ENCODE measurements at regions not wholly inside any gene's neighbourhood (a gene's known extent, or its start where the extent isn't known, plus 50 kb on each side); places are given as distances from the start of the nearest gene placed in this dataset.

GRCh38 chr15:38070778-38071177 is 136.3 kb downstream of the TMCO5A start:
- Histone ChIP-seq H3K9me3 (ENCODE audit: control insufficient read depth in 2 of 3, insufficient read depth in 1 of 3, low read length in 3 of 3) (no peaks in the 10 kb centered on the region), H3K36me3 (ENCODE audit: control insufficient read depth in 2 of 3, insufficient read depth in 3 of 3, low read length in 3 of 3) (no peaks in the 10 kb centered on the region), H3K4me3 (ENCODE audit: low read length in 3 of 3) (no peak overlapping the region), H3K9ac (ENCODE audit: low read length in 3 of 3) (no peak overlapping the region), H3K4me1 (ENCODE audit: control insufficient read depth in 2 of 3, insufficient read depth in 2 of 3, low read depth in 1 of 3, low read length in 3 of 3) (peaks cover 5 to 25% (median 21%) of the 10 kb centered on the region in 3 donors), H3K27ac (ENCODE audit: low read depth in 2 of 2, low read length in 2 of 2) (no peak overlapping the region), H3K27me3 (ENCODE audit: control insufficient read depth, insufficient read depth, low read length) (no peaks in the 10 kb centered on the region)
- no peak for TF ChIP-seq CTCF (IDR thresholded peaks at IDR 0.05; ENCODE audit: borderline replicate concordance, extremely low read depth, insufficient read depth)
- FAIRE-seq = no peak
- DNase-seq = no peak
- intact Hi-C loops (cut with DNase I) = no loop called here

- FAIRE-seq = no peak
- TF ChIP-seq CTCF (IDR thresholded peaks at IDR 0.05; ENCODE audit: borderline replicate concordance, extremely low read depth, insufficient read depth) = no peak
- Histone ChIP-seq H3K27me3 (ENCODE audit: control insufficient read depth, insufficient read depth, low read length) (no peaks in the 10 kb centered on the region), H3K9me3 (ENCODE audit: control insufficient read depth in 2 of 3, insufficient read depth in 1 of 3, low read length in 3 of 3) (no peaks in the 10 kb centered on the region), H3K9ac (ENCODE audit: low read length in 3 of 3) (peak overlapping the region in 1 of 3 donors; percentile 82), H3K27ac (ENCODE audit: low read depth in 2 of 2, low read length in 2 of 2) (peak overlapping the region in 1 of 2 donors; percentile 91), H3K36me3 (ENCODE audit: control insufficient read depth in 2 of 3, insufficient read depth in 3 of 3, low read length in 3 of 3) (no peaks in the 10 kb centered on the region), H3K4me3 (ENCODE audit: low read length in 3 of 3) (peak overlapping the region in 1 of 3 donors; percentile 74), H3K4me1 (ENCODE audit: control insufficient read depth in 2 of 3, insufficient read depth in 2 of 3, low read depth in 1 of 3, low read length in 3 of 3) (peaks cover 5 to 25% (median 21%) of the 10 kb centered on the region in 3 donors)
- DNase-seq = peak in 2 of 5 donors; percentile 20 to 36
- intact Hi-C loops (cut with DNase I) = no loop called here
Measured at GRCh38 chr15:38071211-38071972, 137.0 kb downstream of the TMCO5A start.

GRCh38 chr15:38072007-38072347 is 137.5 kb downstream of the TMCO5A start:
- peak overlapping the region in 2 of 3 donors; percentile 37 to 82 for H3K9ac ChIP-seq (ENCODE audit: low read length in 3 of 3)
- intact Hi-C loops (cut with DNase I) = no loop called here
- no peak for TF ChIP-seq CTCF (IDR thresholded peaks at IDR 0.05; ENCODE audit: borderline replicate concordance, extremely low read depth, insufficient read depth)

More at GRCh38 chr15:38072007-38072347, 137.5 kb downstream of the TMCO5A start:
- Histone ChIP-seq H3K36me3 (ENCODE audit: control insufficient read depth in 2 of 3, insufficient read depth in 3 of 3, low read length in 3 of 3) (no peaks in the 10 kb centered on the region), H3K27ac (ENCODE audit: low read depth in 2 of 2, low read length in 2 of 2) (peak overlapping the region; percentile 90 to 91), H3K4me3 (ENCODE audit: low read length in 3 of 3) (peak overlapping the region in 2 of 3 donors; percentile 74), H3K27me3 (ENCODE audit: control insufficient read depth, insufficient read depth, low read length) (no peaks in the 10 kb centered on the region), H3K9me3 (ENCODE audit: control insufficient read depth in 2 of 3, insufficient read depth in 1 of 3, low read length in 3 of 3) (no peaks in the 10 kb centered on the region), H3K4me1 (ENCODE audit: control insufficient read depth in 2 of 3, insufficient read depth in 2 of 3, low read depth in 1 of 3, low read length in 3 of 3) (peaks cover 5 to 25% (median 21%) of the 10 kb centered on the region in 3 donors)
- FAIRE-seq = no peak
- DNase-seq = no peak
